ENCODE measurements at regions not wholly inside any gene's neighbourhood (a gene's known extent, or its start where the extent isn't known, plus 50 kb on each side); places are given as distances from the start of the nearest gene placed in this dataset.

DNA sequence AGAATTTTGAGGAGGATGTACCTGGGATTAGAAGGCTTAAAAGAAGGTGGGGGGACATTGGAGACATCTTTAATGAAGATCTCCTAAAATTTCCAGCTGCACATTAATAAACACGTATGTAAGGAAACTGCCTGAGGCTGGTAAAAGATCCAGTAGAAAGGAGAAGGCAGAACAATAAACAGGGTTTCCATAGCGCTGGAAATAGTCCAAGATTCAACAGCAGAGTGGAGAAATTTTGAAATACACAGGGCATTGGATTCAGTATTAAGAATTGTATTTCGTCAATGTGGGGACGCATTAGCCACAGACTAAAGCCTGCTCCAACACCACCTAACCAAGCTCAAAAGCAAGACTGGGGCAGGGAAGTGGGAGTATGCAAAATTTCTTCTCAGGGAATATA lies 606.9 kb upstream of the NRXN1 start:
- ATAC-seq (ENCODE audit: poor library complexity) (no peak), DNase-seq (no peak)
- intact Hi-C loops (cut with DNase I) = no loop called here

DNA sequence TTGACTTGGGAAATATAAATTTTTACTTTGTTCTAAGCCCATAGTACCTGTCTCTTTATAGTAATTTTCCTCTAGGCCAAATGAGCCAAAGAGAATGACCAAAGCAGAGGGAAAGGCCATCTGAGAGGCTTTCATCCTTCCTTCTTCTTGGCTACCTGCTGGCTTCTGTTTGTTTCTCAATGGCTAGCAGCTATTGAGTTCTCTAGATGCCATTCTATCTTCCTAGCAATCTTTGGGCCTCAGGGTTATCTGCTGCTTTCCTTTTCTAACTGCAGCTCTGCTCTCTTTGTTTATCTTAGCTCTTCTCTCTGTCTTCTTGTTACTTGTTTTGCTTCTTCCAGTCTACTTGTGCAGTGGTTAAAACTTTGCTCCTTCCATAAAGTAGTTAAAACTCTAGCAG lies 601.1 kb upstream of the NRXN1 start:
- intact Hi-C loops (cut with DNase I) = no loop called here
- DNase-seq (no peak), ATAC-seq (ENCODE audit: poor library complexity) (no peak)

DNA sequence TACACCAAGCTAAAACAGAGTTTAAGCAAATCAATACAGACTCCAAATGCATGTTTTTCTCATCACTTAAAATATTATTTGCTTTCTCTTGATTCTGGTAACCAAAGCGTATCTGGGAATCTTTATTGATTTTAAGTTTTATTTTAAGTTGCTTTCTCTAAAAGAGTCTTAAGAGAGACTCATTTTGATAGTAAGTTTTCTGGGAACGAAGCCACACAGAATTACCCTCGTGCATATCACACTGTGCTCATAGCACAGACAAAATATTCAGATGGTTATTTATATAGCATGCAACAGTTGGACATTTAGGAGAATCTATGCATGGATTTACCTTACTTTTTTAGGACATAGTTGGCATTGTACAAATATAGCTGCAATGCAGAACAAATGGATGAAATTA lies 597.5 kb upstream of the NRXN1 start:
- ATAC-seq (ENCODE audit: poor library complexity) (no peak), DNase-seq (no peak)
- intact Hi-C loops (cut with DNase I) = no loop called here

DNA sequence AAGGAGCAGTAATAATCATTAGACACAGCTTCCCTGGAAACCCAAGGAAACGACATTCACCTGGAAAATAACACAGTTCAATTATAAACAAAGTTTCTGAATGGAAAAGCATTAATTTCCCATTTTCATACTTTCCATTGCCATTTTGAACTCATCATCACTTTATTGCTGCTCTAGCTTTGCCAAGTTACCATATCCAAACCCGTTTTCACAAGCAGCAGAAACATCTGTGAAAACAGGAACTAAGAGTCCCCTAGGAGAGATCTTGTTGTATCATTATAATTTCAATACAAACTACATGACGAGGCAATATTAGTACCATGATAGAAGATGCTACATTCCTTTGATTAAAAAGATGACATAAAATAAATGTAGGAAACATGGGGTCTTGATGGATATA lies 597.0 kb upstream of the NRXN1 start:
- intact Hi-C loops (cut with DNase I) = no loop called here
- no peak for ATAC-seq (ENCODE audit: poor library complexity)

DNA sequence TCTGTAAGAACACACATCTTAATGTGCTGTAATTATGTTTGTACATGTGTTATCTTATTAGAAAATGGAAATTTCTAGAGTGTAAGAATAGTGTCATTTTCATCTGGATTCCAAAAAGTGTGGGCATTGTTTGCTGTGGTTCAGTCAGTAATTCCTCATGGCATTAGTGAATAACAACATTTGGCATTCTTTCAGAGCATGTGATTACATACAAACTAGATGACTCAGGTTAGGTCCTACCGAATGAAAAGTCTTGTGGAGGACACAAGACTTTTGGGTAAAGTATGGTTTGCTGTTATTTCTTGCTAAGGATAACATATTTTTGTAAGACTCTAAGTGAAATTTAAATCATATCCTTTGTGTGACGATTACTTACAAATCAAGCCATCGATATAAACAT lies 593.1 kb upstream of the NRXN1 start:
- ATAC-seq (ENCODE audit: poor library complexity) (no peak), DNase-seq (no peak)
- intact Hi-C loops (cut with DNase I) = no loop called here

More for the DNA sequence above, 597.0 kb upstream of the NRXN1 start:
- no peak for DNase-seq

DNA sequence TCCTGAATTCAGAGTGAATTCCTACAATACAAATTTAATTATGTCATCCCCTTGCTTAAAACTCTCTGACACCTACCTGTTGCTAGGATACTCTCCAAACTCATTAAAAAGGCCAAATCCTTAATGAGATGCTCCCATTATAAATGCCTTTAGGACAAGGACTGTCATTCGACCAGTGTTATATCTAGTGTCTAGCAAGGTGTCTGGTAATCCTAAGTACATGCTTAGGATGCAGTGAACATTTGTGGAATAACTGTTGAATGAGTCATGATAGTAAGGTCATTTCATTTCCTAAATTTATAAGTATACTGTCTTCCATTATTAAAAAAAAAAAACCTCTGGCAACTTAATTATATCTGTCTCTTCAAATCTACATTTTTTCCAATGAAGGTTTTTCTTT lies 588.9 kb upstream of the NRXN1 start:
- intact Hi-C loops (cut with DNase I) = no loop called here
- no peak for DNase-seq
- ATAC-seq (ENCODE audit: poor library complexity) = no peak

DNA sequence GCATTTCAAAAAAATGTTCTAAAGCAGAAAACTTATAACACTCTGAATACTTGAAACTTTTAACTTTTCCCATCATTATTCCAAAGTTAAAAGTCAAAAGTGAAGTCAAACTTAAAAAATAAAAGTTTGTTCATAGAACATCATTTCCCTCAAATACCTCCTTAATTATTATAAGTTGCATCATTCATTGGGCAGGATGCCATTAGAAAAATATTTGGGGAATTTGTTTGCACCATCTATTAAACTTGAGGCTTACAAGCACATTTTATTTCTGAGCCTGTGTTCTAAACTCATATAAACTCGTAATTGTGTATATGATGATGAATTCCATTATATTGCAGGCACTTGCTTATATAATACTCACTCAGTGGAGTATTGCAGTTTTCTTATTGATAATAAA lies 588.0 kb upstream of the NRXN1 start:
- DNase-seq (no peak), ATAC-seq (ENCODE audit: poor library complexity) (no peak)
- intact Hi-C loops (cut with DNase I) = no loop called here

DNA sequence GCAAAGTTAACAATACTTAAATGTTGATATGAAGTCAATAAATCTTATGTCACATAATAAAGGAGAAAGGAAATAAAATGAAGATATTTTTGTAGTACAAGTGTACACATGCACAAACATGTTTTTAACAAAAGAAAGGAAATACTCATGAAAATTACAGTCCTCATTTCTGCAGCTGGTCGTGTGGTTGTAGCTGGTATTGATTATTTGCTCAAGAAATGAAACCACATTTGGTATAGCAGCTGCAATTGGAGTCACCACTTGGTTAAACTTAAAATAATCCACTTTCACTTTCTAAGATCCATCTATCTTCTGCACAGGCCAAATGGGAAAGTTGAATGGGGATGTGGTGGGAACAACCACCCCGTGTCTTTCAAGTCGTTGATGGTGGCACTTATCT lies 580.5 kb upstream of the NRXN1 start:
- DNase-seq (no peak), ATAC-seq (ENCODE audit: poor library complexity) (no peak)
- intact Hi-C loops (cut with DNase I) = no loop called here

DNA sequence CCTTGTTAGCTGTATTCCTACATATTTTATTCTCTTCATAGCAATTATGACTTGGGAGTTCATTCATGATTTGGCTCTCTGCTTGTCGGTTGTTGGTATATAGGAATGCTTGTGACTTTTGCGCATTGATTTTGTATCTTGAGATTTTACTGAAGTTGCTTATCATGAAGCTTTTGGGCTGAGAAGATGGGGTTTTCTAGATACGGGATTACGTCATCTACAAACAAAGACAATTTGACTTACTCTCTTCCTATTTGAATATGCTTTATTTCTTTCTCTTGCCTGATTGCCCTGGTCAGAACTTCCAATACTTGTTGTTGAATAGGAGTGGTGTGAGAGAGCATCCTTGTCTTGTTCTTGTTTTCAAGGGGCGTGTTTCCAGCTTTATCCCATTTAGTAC lies 569.8 kb upstream of the NRXN1 start:
- intact Hi-C loops (cut with DNase I) = no loop called here
- DNase-seq (no peak), ATAC-seq (ENCODE audit: poor library complexity) (no peak)

DNA sequence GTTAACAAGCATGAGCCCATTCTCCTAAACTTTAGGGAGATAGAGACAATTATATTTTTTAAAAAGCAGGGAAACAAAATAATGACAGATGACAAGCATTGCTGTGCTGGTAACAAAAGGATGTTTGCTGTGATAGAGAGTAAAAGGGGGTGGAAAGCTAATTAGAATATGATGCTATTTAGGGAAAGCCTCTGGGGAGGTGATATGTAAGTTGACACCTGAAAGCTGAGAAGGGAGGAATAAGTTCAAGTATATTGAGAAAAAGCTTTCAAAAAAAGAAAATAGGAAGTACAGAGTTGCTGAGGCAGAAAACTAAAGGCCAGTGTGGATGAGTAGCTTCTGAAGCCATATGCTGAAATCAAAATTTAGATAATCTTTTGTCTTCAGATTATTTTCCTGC lies 565.2 kb upstream of the NRXN1 start:
- no peak for ATAC-seq (ENCODE audit: poor library complexity)
- DNase-seq = no peak
- intact Hi-C loops (cut with DNase I) = no loop called here

DNA sequence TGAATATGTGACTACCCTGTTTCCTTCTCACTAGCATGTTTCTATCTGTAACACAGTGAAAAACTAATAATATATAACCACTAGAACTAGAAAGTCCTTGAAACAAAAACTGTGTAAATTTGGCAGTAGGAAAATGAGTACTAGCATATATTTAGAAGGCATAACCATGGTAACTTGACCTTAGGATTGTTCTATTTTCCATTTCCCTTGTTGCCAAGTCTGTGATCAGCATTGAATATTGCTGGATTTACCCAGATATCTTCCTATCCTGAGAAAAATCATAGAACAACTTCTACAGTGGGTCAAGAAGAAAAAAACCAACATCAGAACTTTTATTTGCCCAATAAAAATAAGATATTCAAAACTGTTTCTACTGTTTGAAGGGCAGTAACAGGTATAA lies 563.9 kb upstream of the NRXN1 start:
- intact Hi-C loops (cut with DNase I) = no loop called here
- DNase-seq = no peak
- ATAC-seq (ENCODE audit: poor library complexity) = no peak

DNA sequence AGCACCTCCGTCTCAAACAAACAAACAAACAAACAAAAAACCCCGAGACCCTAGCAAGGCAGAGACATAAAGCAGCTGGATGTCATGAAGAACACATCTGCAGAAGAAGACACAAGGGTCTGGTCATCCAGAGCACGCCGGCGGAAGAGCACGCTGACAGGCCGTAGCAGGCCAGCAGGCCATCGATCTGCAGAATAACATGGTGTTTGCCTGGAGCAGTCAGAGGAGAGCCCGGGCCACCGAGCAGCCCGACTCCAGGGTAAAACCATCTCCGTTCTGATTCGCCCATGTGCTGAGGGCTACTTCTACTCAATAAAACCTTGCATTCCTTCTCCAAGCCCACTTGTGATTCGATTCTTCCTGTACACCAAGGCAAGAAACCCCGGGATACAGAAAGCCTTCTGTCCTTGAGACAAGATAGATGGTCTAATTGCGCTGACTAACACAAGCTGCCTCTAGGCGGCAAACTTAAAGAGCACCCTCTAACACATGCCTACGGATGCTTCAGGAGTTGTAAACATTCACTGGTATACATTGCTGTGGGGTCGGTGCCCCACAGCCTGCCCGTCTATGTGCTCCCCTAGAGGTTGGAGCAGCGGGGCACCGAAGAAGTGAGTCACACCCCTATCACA lies 549.8 kb upstream of the NRXN1 start:
- DNase-seq = no peak
- intact Hi-C loops (cut with DNase I) = no loop called here
- no peak for ATAC-seq (ENCODE audit: poor library complexity)

DNA sequence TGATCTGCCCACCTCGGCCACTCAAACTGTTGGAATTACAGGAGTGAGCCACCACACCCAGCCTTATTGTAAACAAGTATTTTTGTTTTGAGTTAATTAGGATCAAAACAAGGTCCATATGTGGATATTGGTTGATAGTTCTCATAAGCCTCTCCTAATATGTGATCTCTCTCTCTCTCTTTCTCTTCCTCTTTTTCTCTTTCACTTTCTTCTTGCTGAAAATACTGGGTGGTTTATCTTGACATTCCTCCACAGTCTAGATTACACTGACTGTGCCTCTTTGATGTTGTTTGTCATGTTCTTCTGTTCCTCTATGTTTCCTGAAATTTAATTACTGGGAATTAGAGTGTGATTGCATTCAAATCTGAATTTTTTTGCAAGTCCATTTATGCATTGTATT lies 547.5 kb upstream of the NRXN1 start:
- no peak for DNase-seq
- intact Hi-C loops (cut with DNase I) = no loop called here
- ATAC-seq (ENCODE audit: poor library complexity) = no peak

DNA sequence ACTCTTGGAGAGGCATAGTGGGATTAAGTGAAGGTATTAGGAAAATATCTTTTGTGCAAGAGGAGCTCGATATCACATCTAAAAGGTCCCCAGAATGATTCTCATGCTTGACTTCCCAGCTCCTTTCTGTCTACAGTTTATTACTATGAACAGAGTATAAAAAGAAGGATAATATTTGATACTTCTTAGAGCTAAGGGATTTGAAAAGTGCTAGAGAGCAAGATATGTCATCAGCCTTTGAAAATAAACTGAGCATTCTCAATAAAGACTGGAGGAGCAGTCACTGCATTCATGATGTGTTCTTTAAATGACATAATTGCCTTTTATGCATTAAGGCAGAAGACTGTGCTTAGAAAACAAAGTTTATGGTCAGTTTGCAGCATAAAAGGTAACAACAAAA lies 543.2 kb upstream of the NRXN1 start:
- DNase-seq (no peak), ATAC-seq (ENCODE audit: poor library complexity) (no peak)
- intact Hi-C loops (cut with DNase I) = no loop called here

DNA sequence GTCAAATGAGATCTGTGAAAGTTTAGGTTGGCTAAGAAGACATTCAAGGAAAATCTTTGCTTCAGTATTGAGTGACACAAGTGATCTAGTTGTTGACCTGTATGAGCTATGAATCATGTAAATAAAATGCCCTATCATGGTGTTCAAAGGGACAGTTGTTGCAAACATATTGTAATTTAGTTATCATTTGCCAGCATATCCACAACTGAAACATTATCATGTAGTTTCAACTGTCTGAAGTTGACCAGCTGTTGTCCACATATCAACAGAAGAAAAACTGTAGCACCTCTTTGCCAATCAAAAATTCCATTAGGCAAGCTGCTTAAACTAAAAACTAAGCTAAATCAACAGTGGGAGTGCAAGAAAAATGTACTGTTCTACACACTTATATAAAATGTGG lies 527.1 kb upstream of the NRXN1 start:
- no peak for DNase-seq
- intact Hi-C loops (cut with DNase I) = no loop called here
- ATAC-seq (ENCODE audit: poor library complexity) = no peak

DNA sequence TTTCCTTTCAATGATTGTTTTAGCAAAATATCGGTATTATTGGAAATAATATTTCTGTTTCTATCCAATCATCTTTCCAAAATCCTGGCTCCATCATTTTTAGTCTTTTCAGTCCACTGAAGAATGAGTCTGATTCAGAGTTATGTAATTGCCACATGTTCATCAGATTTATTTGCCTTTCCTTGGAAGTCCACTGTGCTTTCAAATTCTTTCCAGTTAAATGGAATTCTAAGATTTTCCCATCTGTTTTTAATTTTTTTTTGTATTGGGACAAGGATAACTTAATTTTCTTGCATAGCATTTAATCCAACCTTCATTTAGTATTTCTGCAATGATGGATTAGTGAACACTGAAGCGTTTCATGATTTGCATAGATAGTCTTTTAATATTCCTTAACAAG lies 521.5 kb upstream of the NRXN1 start:
- DNase-seq = no peak
- intact Hi-C loops (cut with DNase I) = no loop called here
- ATAC-seq (ENCODE audit: poor library complexity) = no peak

DNA sequence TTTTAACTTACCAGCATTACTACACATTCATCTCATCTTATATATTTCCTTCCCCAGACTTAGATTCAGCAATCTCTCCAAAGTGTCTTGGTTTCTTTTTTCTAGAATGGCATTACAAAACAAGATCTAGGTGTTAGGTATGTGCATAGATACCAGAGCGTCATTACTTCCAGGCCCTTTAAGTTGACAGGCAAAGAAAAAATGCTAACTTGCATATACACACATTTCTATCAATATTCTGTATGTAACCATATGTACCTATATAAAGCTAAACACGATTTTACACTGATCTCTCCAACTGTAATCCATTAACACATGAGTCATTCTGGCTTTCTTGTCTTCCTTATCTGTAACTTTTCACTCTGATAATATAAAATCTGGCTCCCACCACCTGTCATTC lies 503.8 kb upstream of the NRXN1 start:
- intact Hi-C loops (cut with DNase I) = no loop called here
- DNase-seq (no peak), ATAC-seq (ENCODE audit: poor library complexity) (no peak)

DNA sequence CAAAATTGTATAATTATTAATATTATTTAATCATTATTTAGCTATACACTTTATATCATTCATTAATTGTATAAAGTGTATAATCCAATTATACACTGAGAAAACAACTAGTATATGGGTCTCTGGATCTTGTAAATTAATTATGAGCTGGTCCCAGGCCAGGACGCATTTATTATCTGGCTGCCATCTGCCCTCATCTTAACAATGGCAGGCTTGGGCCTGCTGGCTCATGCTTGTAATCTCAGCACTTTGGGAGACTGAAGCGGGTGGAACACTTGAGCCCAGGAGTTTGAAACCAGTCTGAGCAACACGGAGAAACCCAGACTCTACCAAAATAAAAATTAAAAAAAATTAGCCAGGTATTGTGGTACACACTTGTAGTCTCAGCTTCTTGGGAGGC lies 502.2 kb upstream of the NRXN1 start:
- DNase-seq (no peak), ATAC-seq (ENCODE audit: poor library complexity) (no peak)
- intact Hi-C loops (cut with DNase I) = no loop called here

DNA sequence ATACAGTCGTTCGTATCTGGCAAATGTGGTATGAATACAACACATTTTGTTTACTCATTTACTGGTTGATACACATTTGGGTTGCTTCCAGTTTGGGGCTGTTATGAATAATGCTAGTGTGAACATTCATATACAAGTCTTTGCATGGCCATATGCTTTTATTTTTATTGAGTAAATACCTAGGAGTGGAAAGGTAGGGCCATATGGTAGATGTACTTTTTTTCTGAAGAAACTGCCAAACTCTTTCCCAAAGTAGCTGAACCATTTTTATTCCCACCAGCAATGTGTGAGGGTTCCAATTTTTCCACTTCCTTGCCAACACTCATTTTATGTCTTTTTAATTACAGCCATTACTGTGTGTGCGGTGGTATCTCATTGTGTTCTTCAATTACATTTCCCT lies 496.2 kb upstream of the NRXN1 start:
- intact Hi-C loops (cut with DNase I) = no loop called here
- ATAC-seq (ENCODE audit: poor library complexity) = no peak
- DNase-seq = no peak

DNA sequence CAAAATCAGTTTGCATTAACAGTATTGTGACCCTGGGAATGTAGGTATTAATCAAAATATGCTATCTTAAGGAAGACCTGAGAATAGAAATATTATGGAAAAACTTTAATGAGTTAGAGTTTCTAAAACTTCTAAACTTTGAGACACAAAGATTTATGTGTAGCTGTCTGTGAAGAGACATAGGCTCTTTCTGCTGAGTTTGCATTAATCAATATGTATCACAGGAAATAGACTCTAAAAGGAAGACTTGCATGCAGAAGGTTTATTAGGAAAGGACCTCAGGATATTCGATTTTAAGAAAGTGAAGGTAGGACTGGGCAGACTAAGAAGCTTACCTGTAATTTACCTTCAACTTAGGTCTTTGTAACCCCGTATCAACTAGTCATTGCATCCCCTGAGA lies 494.8 kb upstream of the NRXN1 start:
- DNase-seq (no peak), ATAC-seq (ENCODE audit: poor library complexity) (no peak)

DNA sequence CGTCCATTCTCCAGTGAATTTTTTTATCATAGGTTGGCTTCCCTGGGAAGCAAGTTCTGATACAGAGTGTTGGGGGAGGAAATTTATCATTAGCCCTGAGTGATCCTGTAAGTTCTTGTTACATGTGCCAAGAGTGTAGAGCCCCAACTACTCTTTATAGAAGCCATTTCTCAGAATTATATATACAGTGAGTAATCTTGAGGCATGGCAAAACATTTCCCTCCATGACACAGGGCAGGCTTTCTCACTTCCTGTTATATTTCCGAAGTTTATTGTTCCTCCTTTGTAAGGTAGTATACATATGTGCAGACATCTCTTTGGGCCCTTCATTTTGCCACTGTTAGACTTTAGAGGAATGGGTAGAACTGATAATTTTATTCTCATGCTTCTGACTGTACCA lies 484.7 kb upstream of the NRXN1 start:
- DNase-seq (no peak), ATAC-seq (ENCODE audit: poor library complexity) (no peak)
- intact Hi-C loops (cut with DNase I) = no loop called here

More for the DNA sequence above, 494.8 kb upstream of the NRXN1 start:
- intact Hi-C loops (cut with DNase I) = no loop called here

DNA sequence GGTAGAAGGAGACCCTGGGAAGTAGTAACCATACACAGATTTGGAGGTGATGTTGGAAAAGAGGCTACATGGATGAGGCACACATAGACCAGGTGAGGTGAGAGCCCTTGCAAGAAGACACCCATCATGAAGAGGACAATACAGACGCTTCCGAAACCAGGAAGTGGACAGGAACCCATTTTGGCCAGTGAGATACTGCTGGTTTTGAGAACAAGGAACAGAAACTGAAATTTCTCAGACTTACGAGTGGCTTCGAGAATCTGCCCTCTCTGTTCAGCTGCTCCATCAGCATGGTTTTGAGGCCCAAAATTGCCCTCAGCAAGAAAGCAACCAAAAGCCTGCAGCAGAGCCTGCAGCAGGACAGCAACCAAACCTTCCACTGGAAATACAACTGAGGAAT lies 479.1 kb upstream of the NRXN1 start:
- ATAC-seq (ENCODE audit: poor library complexity) = no peak
- DNase-seq = no peak
- intact Hi-C loops (cut with DNase I) = no loop called here

All from Right ventricle myocardium superior (tissue), 1 donor.